ENCODE measurements at regions not wholly inside any gene's neighbourhood (a gene's known extent, or its start where the extent isn't known, plus 50 kb on each side); places are given as distances from the start of the nearest gene placed in this dataset.

DNA sequence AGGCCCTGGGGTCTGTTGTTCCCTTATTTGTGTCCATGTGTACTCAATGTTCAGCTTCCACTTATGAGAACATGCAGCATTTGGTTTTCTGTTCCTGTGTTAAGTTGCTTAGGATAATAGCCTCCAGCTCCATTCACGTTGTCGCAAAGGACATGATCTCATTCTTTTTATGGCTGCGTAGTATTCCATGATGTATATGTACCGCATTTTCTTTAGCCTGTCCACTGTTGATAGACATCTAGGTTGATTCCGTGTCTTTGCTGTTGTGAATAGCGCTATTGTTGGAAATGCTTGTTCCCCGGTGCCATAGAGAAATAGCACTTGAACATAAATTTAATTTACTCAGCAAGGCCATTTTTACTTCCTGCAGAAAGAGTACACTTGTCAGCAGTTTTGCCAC lies 51.3 kb upstream of the EPAS1 start:
- Histone ChIP-seq H3K27me3 (ENCODE audit: insufficient read depth, low read length, poor library complexity) (no peaks in the 10 kb centered on the region), H3K36me3 (ENCODE audit: insufficient read depth, low read length) (no peaks in the 10 kb centered on the region), H3K9ac (ENCODE audit: low read depth, low read length) (no peak overlapping the region), H3K79me2 (ENCODE audit: insufficient read depth, low read length) (no peaks in the 10 kb centered on the region), H3K4me3 (ENCODE audit: low read depth in 1 of 2, low read length in 2 of 2) (no peak overlapping the region), H4K20me1 (ENCODE audit: insufficient read depth, low read length) (no peaks in the 10 kb centered on the region), H3K4me1 (ENCODE audit: insufficient read depth, low read length) (no peaks in the 10 kb centered on the region), H3K27ac (ENCODE audit: low read length) (no peak overlapping the region), H2AFZ (ENCODE audit: low read depth, low read length) (no peak overlapping the region), H3K9me3 (ENCODE audit: insufficient read depth, low read length, severe bottlenecking) (no peaks in the 10 kb centered on the region), H3K4me2 (ENCODE audit: insufficient read depth, low read length) (no peak overlapping the region)
- TF ChIP-seq EZH2 (IDR thresholded peaks at IDR 0.05; ENCODE audit: borderline replicate concordance, low read depth, low read length, severe bottlenecking), result no peak
- TF ChIP-seq, protein P1, sequence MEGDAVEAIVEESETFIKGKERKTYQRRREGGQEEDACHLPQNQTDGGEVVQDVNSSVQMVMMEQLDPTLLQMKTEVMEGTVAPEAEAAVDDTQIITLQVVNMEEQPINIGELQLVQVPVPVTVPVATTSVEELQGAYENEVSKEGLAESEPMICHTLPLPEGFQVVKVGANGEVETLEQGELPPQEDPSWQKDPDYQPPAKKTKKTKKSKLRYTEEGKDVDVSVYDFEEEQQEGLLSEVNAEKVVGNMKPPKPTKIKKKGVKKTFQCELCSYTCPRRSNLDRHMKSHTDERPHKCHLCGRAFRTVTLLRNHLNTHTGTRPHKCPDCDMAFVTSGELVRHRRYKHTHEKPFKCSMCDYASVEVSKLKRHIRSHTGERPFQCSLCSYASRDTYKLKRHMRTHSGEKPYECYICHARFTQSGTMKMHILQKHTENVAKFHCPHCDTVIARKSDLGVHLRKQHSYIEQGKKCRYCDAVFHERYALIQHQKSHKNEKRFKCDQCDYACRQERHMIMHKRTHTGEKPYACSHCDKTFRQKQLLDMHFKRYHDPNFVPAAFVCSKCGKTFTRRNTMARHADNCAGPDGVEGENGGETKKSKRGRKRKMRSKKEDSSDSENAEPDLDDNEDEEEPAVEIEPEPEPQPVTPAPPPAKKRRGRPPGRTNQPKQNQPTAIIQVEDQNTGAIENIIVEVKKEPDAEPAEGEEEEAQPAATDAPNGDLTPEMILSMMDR (IDR thresholded peaks at IDR 0.05; ENCODE audit: borderline replicate concordance, extremely low read depth, low read length, poor library complexity, severe bottlenecking), result no peak
- ATAC-seq (ENCODE audit: insufficient read depth, low read depth), result no peak
- DNase-seq, result no peak

DNA sequence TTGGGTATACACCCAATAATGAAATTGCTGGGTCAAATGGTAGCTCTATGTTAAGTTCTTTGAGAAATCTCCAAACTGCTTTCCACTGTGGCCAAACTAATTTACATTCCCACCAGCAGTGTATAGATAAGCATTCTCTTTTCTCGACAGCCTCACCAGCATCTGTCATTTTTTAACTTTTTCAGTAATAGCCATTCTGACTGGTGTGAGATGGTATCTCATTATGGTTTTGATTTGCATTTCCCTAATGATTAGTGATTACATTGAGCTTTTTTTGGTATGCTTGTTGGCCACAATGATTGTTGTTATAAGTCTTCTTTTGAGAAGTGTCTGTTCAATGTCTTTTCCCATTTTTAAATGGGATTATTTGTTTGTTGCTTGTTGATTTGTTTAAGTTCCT lies 50.4 kb upstream of the EPAS1 start:
- H3K27ac ChIP-seq (ENCODE audit: low read length), result no peak overlapping the region
- H3K79me2 ChIP-seq (ENCODE audit: insufficient read depth, low read length), result no peaks in the 10 kb centered on the region
- H3K4me1 ChIP-seq (ENCODE audit: insufficient read depth, low read length), result no peaks in the 10 kb centered on the region
- H3K9ac ChIP-seq (ENCODE audit: low read depth, low read length), result no peak overlapping the region
- H3K4me3 ChIP-seq (ENCODE audit: low read depth in 1 of 2, low read length in 2 of 2), result no peak overlapping the region
- no peak for TF ChIP-seq EZH2 (IDR thresholded peaks at IDR 0.05; ENCODE audit: borderline replicate concordance, low read depth, low read length, severe bottlenecking)
- no peak overlapping the region for H2AFZ ChIP-seq (ENCODE audit: low read depth, low read length)
- ATAC-seq (ENCODE audit: insufficient read depth, low read depth) (no peak), DNase-seq (no peak)
- no peaks in the 10 kb centered on the region for H3K9me3 ChIP-seq (ENCODE audit: insufficient read depth, low read length, severe bottlenecking)
- no peak overlapping the region for H3K4me2 ChIP-seq (ENCODE audit: insufficient read depth, low read length)
- no peaks in the 10 kb centered on the region for H3K27me3 ChIP-seq (ENCODE audit: insufficient read depth, low read length, poor library complexity)
- H4K20me1 ChIP-seq (ENCODE audit: insufficient read depth, low read length), result no peaks in the 10 kb centered on the region
- H3K36me3 ChIP-seq (ENCODE audit: insufficient read depth, low read length), result no peaks in the 10 kb centered on the region

All from DND-41 (cell line).